ENCODE measurements at regions not wholly inside any gene's neighbourhood (a gene's known extent, or its start where the extent isn't known, plus 50 kb on each side); places are given as distances from the start of the nearest gene placed in this dataset.

DNA sequence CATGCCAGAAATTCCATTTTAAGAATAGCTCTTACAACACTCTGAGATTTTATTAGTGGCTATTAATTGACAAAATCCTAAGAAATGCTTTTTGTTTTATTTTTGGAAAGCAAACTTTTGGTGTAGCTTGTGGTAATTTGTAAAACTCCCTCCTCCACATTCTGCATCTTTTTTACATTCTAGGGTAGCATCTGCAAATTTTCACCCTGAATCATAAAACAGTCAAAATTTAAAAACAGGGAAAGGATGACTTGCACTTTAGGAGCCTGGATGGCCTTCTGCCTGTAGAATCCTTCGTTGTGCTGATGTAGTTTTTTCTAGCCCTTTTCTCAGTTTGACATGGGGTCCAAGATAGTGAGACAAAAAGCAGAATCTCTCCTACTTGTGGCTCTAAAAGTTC lies 316.1 kb downstream of the ADRA2A start:
- TF ChIP-seq, protein P1, sequence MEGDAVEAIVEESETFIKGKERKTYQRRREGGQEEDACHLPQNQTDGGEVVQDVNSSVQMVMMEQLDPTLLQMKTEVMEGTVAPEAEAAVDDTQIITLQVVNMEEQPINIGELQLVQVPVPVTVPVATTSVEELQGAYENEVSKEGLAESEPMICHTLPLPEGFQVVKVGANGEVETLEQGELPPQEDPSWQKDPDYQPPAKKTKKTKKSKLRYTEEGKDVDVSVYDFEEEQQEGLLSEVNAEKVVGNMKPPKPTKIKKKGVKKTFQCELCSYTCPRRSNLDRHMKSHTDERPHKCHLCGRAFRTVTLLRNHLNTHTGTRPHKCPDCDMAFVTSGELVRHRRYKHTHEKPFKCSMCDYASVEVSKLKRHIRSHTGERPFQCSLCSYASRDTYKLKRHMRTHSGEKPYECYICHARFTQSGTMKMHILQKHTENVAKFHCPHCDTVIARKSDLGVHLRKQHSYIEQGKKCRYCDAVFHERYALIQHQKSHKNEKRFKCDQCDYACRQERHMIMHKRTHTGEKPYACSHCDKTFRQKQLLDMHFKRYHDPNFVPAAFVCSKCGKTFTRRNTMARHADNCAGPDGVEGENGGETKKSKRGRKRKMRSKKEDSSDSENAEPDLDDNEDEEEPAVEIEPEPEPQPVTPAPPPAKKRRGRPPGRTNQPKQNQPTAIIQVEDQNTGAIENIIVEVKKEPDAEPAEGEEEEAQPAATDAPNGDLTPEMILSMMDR (conservative IDR thresholded peaks at IDR 0.05; ENCODE audit: low read length): no peak
- TF ChIP-seq EZH2phosphoT487 (IDR thresholded peaks at IDR 0.05; ENCODE audit: borderline replicate concordance): no peak

Measured in Loucy (cell line).